ENCODE measurements at regions not wholly inside any gene's neighbourhood (a gene's known extent, or its start where the extent isn't known, plus 50 kb on each side); places are given as distances from the start of the nearest gene placed in this dataset.

DNA sequence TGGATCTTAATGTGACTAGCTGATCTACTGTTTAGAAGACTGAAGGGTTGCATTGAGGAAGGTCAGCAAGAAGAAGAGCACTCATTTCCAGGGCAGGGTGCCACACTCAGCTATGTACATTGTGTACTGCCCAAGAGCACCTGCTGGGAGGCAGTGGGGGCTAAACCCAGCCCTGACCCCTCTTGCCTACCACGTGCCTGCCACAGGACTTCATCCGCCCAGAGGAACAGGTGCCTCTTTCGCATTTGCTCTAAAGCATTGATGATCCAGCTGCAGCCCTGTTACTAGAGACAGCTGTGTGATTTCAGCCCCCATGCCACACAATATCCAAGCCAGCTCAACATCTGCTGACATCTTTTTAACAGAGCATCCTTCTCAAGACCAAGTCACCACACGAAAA is 341.8 kb downstream of the LMX1A start:
- TF ChIP-seq, protein P1, sequence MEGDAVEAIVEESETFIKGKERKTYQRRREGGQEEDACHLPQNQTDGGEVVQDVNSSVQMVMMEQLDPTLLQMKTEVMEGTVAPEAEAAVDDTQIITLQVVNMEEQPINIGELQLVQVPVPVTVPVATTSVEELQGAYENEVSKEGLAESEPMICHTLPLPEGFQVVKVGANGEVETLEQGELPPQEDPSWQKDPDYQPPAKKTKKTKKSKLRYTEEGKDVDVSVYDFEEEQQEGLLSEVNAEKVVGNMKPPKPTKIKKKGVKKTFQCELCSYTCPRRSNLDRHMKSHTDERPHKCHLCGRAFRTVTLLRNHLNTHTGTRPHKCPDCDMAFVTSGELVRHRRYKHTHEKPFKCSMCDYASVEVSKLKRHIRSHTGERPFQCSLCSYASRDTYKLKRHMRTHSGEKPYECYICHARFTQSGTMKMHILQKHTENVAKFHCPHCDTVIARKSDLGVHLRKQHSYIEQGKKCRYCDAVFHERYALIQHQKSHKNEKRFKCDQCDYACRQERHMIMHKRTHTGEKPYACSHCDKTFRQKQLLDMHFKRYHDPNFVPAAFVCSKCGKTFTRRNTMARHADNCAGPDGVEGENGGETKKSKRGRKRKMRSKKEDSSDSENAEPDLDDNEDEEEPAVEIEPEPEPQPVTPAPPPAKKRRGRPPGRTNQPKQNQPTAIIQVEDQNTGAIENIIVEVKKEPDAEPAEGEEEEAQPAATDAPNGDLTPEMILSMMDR (IDR thresholded peaks at IDR 0.05; ENCODE audit: poor library complexity, severe bottlenecking), result no peak
- TF ChIP-seq EZH2 (IDR thresholded peaks at IDR 0.05; ENCODE audit: borderline replicate concordance, insufficient read depth, low read length, poor library complexity, severe bottlenecking), result no peak
